Stimulated activated CD4-positive, alpha-beta T cell treated with anti-CD3 and anti-CD28 coated beads, Interleukin-1b, Interleukin-23, amount 100 ng/mL, for 48 hours (primary cell): ENCODE measurements at regions not wholly inside any gene's neighbourhood (a gene's known extent, or its start where the extent isn't known, plus 50 kb on each side); places are given as distances from the start of the nearest gene placed in this dataset.

Experiments
- DNase-seq: peaks from one replicate; pipeline ENCODE4 v3.0.0-alpha.2; 2020

DNA sequence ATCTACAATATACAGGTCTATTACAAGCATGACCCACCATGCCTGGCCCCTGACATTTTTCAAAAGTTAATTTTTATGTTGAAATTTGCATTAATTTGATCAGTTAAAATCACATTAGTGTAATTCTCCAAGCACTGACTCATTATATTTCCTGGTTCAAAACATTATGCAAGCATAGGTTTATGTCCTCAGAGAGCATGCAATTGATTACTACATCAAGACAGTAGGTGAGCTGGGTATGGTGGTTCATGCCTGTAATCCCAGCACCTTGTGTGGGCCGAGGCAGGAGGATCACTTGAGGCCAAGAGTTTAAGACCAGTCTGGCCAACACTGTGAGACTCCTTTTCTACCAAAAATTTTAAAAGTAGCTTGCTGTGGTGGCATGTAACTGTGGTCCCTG, 248.8 kb upstream of the KLHL1 start:
- no peak for DNase-seq

DNA sequence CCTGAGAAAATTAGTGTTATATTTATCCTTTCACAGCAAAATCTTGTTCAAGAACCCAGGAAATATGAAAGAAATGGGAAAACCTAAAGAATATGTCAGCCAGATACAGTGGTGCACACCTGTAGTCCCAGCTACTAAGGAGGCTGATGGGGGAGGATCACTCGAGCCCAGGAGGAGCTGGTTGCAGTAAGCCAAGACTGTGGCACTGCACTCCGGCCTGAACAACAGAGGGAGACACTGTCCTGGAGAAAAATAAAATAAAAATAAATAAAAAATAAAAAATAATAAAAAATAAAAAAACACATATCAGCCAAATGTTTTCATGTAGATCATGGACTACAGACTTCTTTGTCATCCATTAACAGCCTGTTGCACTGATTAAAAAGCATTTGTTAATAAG, 244.8 kb upstream of the KLHL1 start:
- DNase-seq: no peak

DNA sequence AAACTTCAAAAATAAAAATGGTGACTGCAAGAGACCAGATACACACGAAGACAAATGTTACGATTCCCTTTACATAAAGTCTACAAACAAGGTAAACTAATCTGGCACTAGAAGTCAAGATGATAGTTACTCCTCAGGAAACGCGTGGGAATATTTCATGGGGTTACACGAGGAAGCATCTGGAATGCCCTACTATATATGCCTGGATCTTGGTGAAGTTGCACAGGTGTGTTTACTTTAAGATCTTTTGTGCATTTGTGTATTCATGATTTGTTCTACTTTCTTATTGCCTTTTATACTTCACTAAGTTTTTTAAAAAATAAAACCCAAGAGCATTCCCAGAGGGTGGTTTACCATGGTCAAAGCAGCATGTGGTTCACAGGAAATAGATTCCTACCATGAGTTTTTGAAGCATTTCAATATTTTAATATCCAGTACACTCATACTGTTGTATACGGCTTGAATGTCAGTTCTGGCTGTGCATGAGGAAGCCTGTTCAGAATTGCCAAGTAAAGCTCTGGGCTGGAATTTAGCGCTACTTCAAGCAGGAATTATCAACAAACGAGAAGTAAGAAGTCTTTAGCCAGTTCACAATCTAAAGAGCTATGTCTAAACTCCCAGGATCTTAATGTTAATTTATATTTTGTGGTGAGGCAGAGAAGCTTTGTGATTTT, 239.8 kb upstream of the KLHL1 start:
- no peak for DNase-seq

DNA sequence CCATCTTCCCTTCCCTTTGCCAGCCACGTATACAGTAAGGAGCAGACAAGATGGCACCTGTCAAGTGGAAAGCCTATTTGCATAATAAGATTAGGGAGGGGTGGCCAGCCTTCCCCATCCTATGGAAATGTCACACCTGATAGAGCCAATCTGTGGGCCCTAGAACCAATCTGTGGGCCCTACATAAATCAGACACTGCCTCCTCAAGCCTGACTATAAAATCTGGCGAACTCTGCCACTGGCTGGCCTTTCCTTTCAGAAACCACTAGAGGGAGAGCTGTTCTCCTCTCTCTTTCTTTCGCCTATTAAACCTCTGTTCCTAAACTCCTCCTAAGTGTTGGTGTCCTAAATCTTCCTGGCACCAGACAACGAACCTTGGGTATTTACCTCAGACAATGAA, 231.5 kb upstream of the KLHL1 start:
- DNase-seq: no peak

DNA sequence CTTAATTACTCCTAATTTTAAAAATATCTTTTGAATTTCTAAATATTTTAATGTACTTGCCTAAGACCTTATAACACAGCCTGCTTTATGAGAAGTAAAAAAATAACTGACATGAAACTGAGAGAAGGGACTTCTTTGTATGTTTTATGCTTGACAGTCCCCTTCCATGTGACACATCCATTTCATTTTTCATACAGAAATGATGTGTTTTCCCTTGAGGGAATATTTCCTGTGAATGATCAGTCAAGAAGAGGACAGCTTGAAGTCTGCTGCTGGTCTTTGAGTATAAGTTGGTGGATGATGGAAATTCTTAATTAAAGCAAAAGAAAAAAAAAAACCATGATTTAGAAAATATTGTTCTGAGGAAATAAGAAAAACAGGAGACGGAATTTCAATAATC, 230.4 kb upstream of the KLHL1 start:
- no peak for DNase-seq

DNA sequence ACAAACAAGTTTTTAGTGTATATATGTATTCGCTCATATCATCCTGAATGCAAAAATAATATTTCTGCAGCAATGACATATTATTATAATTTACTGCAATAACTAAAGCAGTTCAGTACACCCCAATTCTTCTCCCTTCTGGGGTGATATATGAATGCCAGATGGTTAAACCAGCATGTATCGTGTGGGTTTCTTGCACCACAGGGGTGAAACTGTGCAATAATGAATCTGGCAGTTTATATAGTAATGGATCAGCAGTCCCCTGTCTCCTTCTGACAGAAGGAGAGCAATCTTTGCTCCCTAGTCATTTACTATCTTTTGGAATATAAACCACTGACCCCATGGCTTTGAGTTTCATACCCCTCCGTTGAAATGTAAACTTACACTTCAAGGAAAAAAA, 228.6 kb upstream of the KLHL1 start:
- no peak for DNase-seq

DNA sequence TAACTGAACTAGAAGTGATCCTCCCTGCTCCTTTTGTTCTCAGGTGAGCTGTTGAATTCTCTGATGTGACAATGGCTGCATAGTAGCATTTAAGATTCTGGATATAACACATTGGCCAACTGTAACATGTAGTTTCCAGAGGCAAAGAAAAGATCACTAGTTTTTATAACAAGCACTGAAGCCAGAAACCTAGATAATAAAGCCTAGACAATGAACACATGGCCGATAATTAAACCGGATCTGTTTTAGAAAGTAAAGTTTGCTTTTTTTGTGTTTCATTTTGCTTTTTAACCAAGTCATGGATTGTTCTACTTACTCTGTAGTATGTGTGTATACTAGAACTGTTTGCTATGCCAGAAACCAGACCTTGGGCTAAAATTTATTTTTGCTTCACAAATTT, 225.5 kb upstream of the KLHL1 start:
- no peak for DNase-seq

DNA sequence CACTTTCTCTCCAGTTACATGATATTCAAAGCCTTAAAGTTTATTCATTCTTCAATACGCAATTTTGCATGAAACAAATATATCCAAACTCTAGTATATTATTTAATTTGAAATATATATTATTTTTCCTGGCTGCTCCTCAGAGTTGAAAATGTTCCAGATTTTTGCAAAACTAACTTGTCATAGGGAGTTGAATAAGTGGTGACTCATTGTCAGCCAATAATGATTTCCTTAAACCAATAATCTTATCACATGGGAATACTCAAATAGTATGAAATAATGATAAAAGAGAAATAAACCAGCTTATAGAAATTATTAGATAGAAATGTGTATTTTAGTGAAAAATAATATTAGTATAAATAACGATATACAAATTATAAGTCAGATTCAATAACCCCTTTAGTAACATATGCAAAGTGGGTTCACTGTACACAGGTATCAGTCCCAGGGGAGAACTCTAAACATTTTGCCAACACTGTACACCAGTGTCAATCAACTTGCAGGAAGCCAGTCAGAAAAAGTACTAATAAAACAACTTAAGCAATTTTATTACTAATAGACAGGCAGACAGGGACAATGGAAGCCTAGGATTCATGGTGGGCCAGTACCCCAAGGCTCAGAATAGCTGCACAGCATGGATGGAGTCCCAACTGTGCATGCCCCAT, 222.6 kb upstream of the KLHL1 start:
- no peak for DNase-seq

DNA sequence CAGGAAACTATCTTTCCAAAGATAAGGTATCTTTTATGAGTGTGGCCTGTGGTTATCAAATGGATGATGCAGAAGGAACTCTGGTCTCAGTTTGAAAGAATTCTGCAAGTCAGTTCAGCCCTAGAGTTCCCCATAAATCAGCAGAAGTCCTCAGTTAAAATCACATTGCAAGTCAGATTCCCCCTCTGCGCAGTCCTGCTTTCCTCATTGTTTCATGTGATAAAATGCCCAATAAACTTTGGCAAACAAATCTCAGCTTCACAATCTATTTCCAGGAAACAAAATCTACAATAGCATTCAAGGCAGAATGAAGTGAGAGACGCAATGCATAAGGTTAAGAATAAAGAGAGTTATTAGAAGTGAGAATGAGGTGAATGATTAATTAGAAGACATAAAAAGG, 216.3 kb upstream of the KLHL1 start:
- DNase-seq: no peak

DNA sequence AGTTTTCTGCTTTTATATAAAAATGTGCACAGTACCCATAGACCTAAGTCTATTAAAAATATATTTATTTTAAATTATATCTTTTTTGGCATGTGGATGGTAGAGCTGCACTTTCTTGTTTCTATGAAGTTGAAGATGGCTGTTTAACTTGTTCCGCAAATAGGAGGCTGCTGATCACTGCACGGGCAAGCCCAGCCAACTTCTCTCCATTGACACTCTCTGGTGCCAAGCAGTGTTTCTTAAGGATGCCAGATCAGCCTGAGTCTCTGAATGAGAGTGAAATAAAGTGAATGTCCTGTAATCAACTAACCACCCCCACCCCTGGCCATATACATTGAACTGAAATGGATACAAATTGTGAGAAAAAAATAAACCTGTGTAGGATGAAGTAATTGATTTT, 202.9 kb upstream of the KLHL1 start:
- no peak for DNase-seq

DNA sequence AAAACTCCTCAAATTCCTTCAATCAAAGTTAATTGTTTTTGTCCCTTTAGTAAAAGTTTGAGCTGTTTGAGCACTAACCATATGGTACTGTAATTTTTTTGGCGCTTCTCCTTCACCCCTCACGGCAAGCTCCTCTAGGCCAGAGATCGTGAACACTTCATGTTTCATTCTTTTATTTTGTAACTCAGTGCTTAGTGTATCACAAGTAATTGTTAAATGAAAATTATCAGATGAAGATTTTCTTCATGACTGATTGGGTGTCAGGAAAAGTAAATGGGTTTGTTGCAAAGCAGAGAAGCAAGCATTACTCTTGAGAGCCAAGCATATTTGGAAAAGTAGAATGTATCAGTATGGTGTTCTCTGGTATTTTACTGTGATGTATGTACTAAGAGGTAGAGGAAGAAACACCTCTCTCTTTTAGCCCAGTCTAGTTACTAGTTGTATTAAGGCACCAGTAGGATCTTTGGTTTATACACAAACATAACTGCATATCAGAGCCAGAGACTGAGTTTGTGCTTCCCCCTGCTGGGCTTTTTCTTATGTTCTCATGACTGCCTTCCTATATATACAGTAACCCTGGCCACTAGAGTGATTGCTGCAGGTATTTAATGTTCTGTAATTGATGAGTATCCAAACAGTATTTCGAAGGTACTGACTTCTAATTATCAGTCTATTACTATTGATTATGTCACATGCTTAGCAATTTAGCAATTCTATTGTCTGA, 202.3 kb upstream of the KLHL1 start:
- DNase-seq: no peak

DNA sequence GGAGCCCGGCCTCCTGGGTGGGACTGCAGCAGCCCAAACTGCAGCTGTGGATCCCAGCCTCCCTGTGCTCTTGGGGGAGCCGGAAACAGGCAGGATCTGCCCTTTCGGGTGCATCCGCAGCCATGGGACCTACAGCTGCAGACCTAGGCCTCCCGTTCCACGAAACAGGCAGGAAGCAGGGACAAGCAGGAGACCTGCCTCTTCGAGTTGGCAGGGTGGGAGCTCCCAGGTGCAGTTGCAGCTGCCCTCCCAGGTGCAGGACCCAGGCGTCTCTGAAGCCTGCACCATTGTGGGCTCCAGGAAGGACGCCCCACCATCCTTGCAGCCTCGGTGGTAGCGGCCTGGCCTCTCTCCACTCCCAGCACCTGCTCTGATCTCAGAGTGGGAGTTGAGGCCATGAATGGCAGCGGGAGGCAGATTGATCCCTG, 189.0 kb upstream of the KLHL1 start:
- no peak for DNase-seq

DNA sequence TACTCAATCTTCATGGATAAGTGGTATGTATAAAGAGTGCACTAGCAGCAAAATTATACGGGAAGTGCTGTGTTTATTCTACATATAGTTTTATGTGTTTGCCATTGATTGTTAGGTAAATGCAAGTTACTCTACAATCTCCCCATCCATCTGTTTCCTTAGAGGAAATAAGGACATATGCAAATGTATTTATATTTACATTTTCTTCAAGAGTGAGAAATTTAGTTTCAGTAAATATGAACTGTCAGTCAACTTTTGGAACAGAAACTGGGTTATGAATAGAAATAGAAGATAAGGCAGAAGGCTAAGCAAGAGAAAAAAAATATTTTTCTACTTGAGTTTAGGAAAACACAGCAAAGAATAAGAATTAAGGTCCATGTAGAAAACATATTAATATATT, 176.1 kb upstream of the KLHL1 start:
- DNase-seq: no peak

DNA sequence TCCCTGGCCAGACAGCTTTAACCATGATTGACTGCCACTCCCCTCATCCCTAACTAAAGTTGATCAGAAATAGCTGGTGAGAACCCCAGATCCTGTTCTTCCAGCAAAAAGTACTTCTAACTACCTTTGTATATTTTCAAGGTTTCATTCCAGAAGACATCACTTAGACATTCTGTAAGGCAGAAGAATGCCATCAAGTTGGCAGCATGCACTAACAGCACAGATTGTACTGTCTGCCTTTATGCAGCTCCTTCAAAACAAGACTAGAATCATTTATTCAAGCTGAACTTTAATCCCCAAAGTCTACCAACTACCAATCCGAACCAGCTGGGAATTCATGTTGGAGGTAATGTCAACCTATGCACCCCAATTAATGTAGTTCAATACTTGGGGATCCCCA, 167.6 kb upstream of the KLHL1 start:
- DNase-seq: no peak

DNA sequence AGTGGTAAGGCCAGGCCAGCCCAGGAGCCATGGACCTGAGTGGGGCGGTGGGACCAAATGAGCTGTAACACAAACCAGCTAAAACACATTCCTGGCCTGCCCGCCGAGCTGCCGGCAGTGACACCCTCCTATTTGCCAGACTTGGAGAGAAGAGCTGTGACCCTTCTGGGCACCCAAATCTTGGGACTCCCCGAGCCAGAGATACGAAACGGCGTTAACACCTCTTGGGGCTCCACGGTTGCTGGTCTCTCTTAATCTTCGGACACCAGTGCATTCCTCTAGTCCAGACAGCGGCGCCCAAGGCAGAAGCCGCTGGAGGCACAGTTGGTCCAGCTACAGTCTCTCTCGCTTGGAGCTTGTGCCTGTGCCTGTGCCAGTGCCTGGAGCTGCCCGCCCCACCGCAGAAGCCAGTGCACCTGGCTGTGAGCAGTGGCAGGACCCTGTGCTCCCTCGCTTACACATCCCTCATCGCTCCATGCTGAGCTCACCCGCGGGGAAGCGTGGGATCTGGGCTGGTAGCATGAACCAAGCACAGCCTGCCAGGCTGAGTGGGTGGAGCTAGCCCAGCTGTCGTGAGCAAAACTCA, 147.2 kb upstream of the KLHL1 start:
- DNase-seq: no peak

DNA sequence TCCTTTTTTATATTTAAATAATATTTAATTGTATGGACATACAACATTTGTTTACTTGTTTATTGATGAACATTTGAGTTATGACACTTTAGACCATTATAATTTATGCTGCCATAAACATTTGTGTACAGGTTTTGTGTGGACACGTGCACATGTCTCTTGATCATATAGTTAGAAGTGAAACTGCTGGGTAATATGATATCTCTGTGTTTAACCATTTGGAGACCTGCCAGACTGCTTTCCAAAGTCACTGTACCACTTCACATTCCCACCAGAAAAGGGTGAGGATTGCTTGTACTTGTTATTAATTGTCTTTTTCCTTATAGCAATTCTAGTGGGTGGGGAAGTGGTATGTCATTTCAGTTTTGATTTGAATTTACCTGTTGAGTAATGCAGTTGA, 145.6 kb upstream of the KLHL1 start:
- DNase-seq: no peak

DNA sequence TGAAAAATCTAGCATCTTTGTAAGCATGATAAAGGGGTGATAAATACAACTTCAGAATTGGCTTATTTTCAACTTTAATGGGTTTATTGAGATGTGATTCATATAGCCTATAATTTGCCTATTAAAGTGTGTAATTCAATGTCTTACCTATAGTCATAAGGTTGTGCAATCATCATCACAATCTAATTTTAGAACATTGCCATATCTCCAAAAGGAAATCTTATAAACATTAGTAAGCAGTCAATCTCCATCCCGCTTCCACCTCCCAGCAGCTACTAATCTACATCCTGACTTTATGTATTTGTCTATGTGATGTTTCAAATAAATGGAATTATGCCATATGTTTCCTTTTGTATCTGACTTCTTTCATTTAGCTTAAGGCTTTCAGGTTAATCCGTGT, 145.2 kb upstream of the KLHL1 start:
- DNase-seq: no peak

DNA sequence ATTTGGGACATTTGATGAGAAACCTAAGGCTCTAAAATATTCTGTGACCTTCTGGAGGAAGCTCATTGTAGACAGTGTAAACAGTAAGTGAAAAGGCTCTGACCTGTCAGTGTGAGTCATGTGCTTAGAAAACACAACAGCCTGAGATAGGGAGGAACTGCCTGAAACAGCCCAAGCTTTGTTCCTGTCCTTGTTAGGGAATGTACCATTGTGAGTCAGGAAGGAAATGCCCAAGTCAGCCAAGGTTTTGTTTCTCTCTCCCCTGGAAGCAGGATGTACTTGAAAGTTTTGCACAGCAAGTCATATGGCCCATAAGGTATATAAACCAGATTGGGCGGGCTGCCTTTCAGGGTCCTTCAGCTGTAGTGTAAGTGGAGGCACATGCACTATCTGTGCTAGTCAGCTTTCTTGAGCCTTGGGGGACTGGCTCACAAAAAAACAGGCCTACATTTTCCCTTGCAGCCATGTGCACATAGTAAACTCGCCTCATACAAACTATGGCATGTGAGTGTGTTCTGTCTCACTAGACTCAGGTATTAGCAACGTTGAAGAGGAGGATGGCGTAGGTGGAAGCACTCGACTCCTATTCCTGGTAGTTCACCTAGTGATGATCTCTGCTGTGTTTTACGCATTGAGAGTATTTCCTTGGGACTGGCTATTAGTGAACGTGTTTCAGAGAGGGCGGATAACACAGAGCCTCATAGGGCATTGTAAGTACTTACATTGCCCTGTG, 141.2 kb upstream of the KLHL1 start:
- no peak for DNase-seq

DNA sequence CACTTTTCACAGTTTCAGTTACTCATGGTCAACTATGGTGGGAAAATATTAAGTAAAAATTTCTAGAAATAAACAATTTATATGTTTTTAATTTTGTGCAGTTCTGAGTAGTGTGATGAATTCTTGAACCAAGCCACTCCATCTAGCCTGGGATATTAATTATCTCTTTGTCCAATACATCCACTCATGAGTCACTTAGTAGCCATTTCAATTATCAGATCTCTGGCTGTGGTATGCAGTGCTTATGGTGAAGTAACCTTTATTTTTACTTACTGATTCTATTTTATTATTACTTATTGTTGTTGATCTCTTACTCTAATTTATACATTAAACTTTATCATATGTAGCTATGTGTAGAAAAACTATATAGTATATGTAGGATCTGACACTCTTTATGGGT, 128.9 kb upstream of the KLHL1 start:
- DNase-seq: no peak

DNA sequence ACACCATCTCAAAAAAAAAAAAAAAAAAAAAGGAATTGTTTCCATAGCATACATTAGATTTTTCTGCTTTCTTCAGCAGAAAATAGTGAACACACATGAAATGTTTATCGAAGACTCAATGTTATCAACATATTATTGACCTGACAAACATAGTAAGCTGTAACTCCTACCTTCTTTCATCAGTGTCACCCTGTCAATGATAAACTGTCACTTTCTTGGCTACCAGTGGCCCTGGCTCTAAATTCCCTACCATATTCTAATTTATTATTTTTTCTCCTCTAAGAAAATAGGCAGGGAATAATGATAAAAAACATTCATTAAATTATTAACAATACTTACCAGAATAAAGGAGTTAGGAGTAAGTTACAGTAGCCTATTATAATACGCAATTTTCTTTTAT, 127.3 kb upstream of the KLHL1 start:
- no peak for DNase-seq

DNA sequence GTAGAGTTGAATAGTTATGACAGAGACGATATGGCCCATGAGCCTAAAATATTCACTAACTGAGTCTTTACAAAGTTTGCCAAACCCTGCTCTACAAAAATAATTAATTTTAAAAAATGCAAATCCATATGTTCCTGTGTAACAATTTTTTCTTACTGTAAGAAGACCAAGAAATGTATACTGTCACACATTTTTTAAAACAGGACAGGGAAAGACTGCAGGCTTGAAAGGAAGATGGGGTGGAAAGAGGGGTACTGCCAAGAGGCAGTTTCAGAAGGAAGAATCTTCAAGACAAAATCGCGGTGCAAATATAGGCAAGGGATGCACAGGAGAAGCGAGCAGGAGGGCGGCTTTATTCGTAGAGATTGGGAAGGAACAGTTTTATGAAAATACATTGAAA, 115.7 kb upstream of the KLHL1 start:
- DNase-seq: no peak

DNA sequence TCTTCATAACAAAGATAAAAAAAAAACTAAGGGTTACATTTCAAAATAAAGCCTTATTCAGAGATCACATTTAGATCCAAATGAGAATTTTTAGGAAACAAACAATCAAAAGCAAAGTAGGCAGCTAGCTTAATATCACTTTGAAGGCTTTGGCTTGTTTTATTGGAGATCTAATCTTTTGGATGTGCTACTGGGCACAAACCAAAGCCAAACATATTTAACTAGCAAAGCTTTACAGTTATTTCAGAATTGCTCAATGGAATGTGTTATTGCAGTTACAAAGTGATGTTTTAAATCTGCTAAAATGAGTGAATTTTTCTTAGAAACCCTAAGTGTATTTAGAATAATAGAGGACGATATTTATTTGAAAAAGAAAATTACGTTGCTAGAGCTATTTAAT, 114.7 kb upstream of the KLHL1 start:
- DNase-seq: no peak

DNA sequence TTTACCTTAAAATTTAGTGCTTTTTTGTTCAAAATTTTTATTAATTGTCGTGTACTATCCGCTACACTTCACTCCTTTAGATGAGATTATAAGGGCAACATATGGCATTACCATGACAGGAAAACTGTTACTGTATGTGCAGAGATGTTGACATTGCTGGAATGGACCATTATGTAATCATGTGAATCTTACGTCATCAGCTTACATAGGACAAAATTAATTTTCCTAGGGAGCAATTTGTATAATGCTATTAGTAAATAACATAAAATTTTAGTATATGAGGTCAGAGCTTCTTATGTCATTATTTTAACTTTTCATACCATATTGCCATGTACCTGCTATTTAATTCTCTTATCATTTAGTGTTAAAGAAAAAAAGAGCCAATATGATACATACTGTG, 110.4 kb upstream of the KLHL1 start:
- no peak for DNase-seq
